Fibroblast of the conjunctiva (primary cell): ENCODE measurements at regions not wholly inside any gene's neighbourhood (a gene's known extent, or its start where the extent isn't known, plus 50 kb on each side); places are given as distances from the start of the nearest gene placed in this dataset.

Source experiments
- DNase-seq: peaks from one replicate; pipeline ENCODE4 v3.0.0-alpha.2; 2010; ENCODE audit warnings: low read depth

- DNase-seq = no peak
Measured at GRCh38 chr11:26777372-26777808, 55.5 kb upstream of the SLC5A12 start.

- DNase-seq = no peak
Measured at GRCh38 chr11:26778000-26778757, 56.3 kb upstream of the SLC5A12 start.

- DNase-seq = no peak
Measured at GRCh38 chr11:26779074-26779865, 57.4 kb upstream of the SLC5A12 start.

- DNase-seq = no peak
Measured at GRCh38 chr11:26780376-26781085, 58.7 kb upstream of the SLC5A12 start.

GRCh38 chr11:26782220-26782965 lies 60.5 kb upstream of the SLC5A12 start:
- DNase-seq = no peak

GRCh38 chr11:26783997-26784396 lies 62.1 kb upstream of the SLC5A12 start:
- DNase-seq = no peak

- no peak for DNase-seq
Measured at GRCh38 chr11:26790738-26791137, 68.9 kb upstream of the SLC5A12 start.

GRCh38 chr11:26792941-26793340 lies 71.1 kb upstream of the SLC5A12 start:
- DNase-seq = peak; percentile 61

- DNase-seq = no peak
Measured at GRCh38 chr11:26793487-26793886, 71.6 kb upstream of the SLC5A12 start.

GRCh38 chr11:26801601-26802000 lies 79.7 kb upstream of the SLC5A12 start:
- no peak for DNase-seq

- DNase-seq = no peak
Measured at GRCh38 chr11:26805001-26805400, 83.1 kb upstream of the SLC5A12 start.

- no peak for DNase-seq
Measured at GRCh38 chr11:26806219-26806618, 84.4 kb upstream of the SLC5A12 start.

GRCh38 chr11:26820739-26821138 lies 98.9 kb upstream of the SLC5A12 start:
- DNase-seq = peak; percentile 83

GRCh38 chr11:26823963-26824362 lies 102.1 kb upstream of the SLC5A12 start:
- no peak for DNase-seq

- no peak for DNase-seq
Measured at GRCh38 chr11:26827567-26828081, 105.8 kb upstream of the SLC5A12 start.

GRCh38 chr11:26828288-26828687 lies 106.4 kb upstream of the SLC5A12 start:
- DNase-seq = no peak

GRCh38 chr11:26830218-26830617 lies 108.4 kb upstream of the SLC5A12 start:
- DNase-seq = no peak

- DNase-seq = no peak
Measured at GRCh38 chr11:26830757-26831156, 108.9 kb upstream of the SLC5A12 start.

- no peak for DNase-seq
Measured at GRCh38 chr11:26834601-26835000, 112.7 kb upstream of the SLC5A12 start.

GRCh38 chr11:26835611-26836010 lies 113.8 kb upstream of the SLC5A12 start:
- no peak for DNase-seq

- DNase-seq = no peak
Measured at GRCh38 chr11:26837154-26837553, 115.3 kb upstream of the SLC5A12 start.
